H1 (cell line): ENCODE measurements at regions not wholly inside any gene's neighbourhood (a gene's known extent, or its start where the extent isn't known, plus 50 kb on each side); places are given as distances from the start of the nearest gene placed in this dataset.

ENCODE experiments used
- CTCF ChIA-PET: fragments of 300-600 bp; sonication (Branson Sonifier 250); formaldehyde crosslinking; loops from one replicate; lab custom pipeline; 2021; ENCODE audit not compliant: partially characterized antibody; lab: Charles Lee
- POLR2A ChIA-PET: fragments of 300-600 bp; sonication (Branson Sonifier 250); formaldehyde crosslinking; loops from one replicate; lab custom pipeline; 2021; ENCODE audit warnings: inconsistent platforms; ENCODE audit not compliant: partially characterized antibody; lab: Charles Lee
- DNase-seq, 2 experiments: peaks; one replicate each; pipeline versions ENCODE4 v3.0.0 to v3.0.0-alpha.2; 2010 to 2022; ENCODE audit warnings: low spot score in 2 of 2, low read depth in 1 of 2, mixed read lengths in 1 of 2
- FAIRE-seq: peaks from 2 replicates; lab custom pipeline; 2011; peaks lifted over from hg19 to GRCh38; lab: Jason Lieb, UNC
- H2AFZ ChIP-seq: 2 replicates; pipeline ENCODE4 v1.8.1; 2012; ENCODE audit warnings: low read length, inconsistent platforms
- H2AK5ac ChIP-seq: 2 replicates; pipeline ENCODE4 v1.6.1; 2013; ENCODE audit warnings: low read depth, low read length
- H2BK120ac ChIP-seq: replicated peaks from 2 replicates; pipeline ENCODE3; 2013; ENCODE audit warnings: low read depth, low read length, inconsistent platforms
- H2BK12ac ChIP-seq: 2 replicates; pipeline ENCODE4 v1.6.1; 2013; ENCODE audit warnings: low read depth, low read length
- H2BK15ac ChIP-seq: 2 replicates; pipeline ENCODE4 v1.6.1; 2013; ENCODE audit warnings: low read length
- H2BK20ac ChIP-seq: 2 replicates; pipeline ENCODE4 v1.6.1; 2013; ENCODE audit warnings: low read length
- H2BK5ac ChIP-seq: 2 replicates; pipeline ENCODE4 v1.6.1; 2013; ENCODE audit warnings: low read depth, low read length
- H3K14ac ChIP-seq: 2 replicates; pipeline ENCODE4 v1.6.1; 2013; ENCODE audit warnings: inconsistent platforms; ENCODE audit not compliant: insufficient read length
- H3K18ac ChIP-seq: 2 replicates; pipeline ENCODE4 v1.6.1; 2013; ENCODE audit warnings: low read length; ENCODE audit errors: extremely low read depth
- H3K23ac ChIP-seq: 2 replicates; pipeline ENCODE4 v1.6.1; 2013; ENCODE audit warnings: inconsistent platforms; ENCODE audit not compliant: insufficient read length
- H3K23me2 ChIP-seq: 2 replicates; pipeline ENCODE4 v1.6.1; 2013; ENCODE audit warnings: low read depth, low read length
- H3K27ac ChIP-seq: 2 replicates; pipeline ENCODE4 v1.6.1; 2011; ENCODE audit warnings: low read depth, low read length, inconsistent platforms
- H3K27me3 ChIP-seq, 4 experiments: replicated peaks in 1 of 4; 1 replicate in 1 of 4; 2 replicates in 3 of 4; pipeline versions ENCODE4 v1.6.1 to v1.8.1; 2011 to 2013; ENCODE audit warnings: low read length in 3 of 4, mild to moderate bottlenecking in 3 of 4, inconsistent platforms in 2 of 4, mixed read lengths in 2 of 4, moderate library complexity in 1 of 4; ENCODE audit not compliant: control insufficient read depth in 3 of 4, insufficient read depth in 3 of 4; ENCODE audit errors: extremely low read depth in 1 of 4
- H3K36me3 ChIP-seq, 4 experiments: 2 replicates each; pipeline versions ENCODE4 v1.6.1 to v1.8.1; 2011 to 2013; ENCODE audit warnings: mild to moderate bottlenecking in 4 of 4, low read length in 3 of 4, moderate library complexity in 2 of 4, control low read depth in 1 of 4, inconsistent platforms in 1 of 4; ENCODE audit not compliant: insufficient read depth in 4 of 4, control insufficient read depth in 2 of 4
- H3K4ac ChIP-seq: replicated peaks from 2 replicates; pipeline ENCODE3; 2013; ENCODE audit warnings: low read length, low read depth, mixed read lengths, inconsistent platforms; ENCODE audit not compliant: insufficient read length
- H3K4me1 ChIP-seq, 4 experiments: replicated peaks in 1 of 4; 1 replicate in 1 of 4; 2 replicates in 3 of 4; pipeline versions ENCODE4 v1.6.1 to v1.8.1; 2011 to 2013; ENCODE audit warnings: low read length in 3 of 4, inconsistent platforms in 2 of 4, mixed read lengths in 1 of 4; ENCODE audit not compliant: insufficient read depth in 4 of 4, control insufficient read depth in 3 of 4
- H3K4me2 ChIP-seq, 2 experiments: 2 replicates each; pipeline versions ENCODE4 v1.6.1 to v1.8.1; 2011 to 2013; ENCODE audit warnings: low read depth in 2 of 2, low read length in 2 of 2, control low read depth in 1 of 2, inconsistent platforms in 1 of 2, mild to moderate bottlenecking in 1 of 2; ENCODE audit not compliant: insufficient read depth in 1 of 2
- H3K4me3 ChIP-seq, 4 experiments: fragments of 200-600, 300-600 bp in 1 of 4; sonication (generic), shearing (Covaris generic), sonication (Bioruptor Twin) in 1 of 4; 2 replicates each; pipeline versions ENCODE4 v1.5.1 to v1.8.1; 2011 to 2016; ENCODE audit warnings: low read length in 4 of 4, low read depth in 3 of 4, control low read depth in 2 of 4, inconsistent platforms in 2 of 4, mild to moderate bottlenecking in 2 of 4, mixed read lengths in 1 of 4, moderate library complexity in 1 of 4; ENCODE audit not compliant: insufficient read depth in 2 of 4; ENCODE audit errors: extremely low read depth in 1 of 4
- H3K56ac ChIP-seq: replicated peaks from 2 replicates; pipeline ENCODE3; 2013; ENCODE audit warnings: low read depth, mild to moderate bottlenecking, mixed read lengths, low read length, inconsistent platforms; ENCODE audit not compliant: insufficient read length
- H3K79me1 ChIP-seq: 2 replicates; pipeline ENCODE4 v1.6.1; 2013; ENCODE audit warnings: low read depth, low read length, control low read depth
- H3K79me2 ChIP-seq, 2 experiments: 2 replicates each; pipeline versions ENCODE4 v1.6.1 to v1.8.1; 2012 to 2013; ENCODE audit warnings: low read length in 2 of 2, mild to moderate bottlenecking in 2 of 2, inconsistent platforms in 1 of 2; ENCODE audit not compliant: insufficient read depth in 2 of 2, control insufficient read depth in 1 of 2
- H3K9ac ChIP-seq, 4 experiments: replicated peaks in 1 of 4; 1 replicate in 1 of 4; 2 replicates in 3 of 4; pipeline versions ENCODE4 v1.6.1 to v1.8.1; 2011 to 2013; ENCODE audit warnings: low read depth in 3 of 4, low read length in 3 of 4, control low read depth in 2 of 4, mild to moderate bottlenecking in 2 of 4, moderate library complexity in 2 of 4, inconsistent platforms in 1 of 4; ENCODE audit errors: extremely low read depth in 1 of 4
- H3K9me3 ChIP-seq, 2 experiments: 2 replicates each; pipeline versions ENCODE4 v1.6.1 to v1.8.1; 2012 to 2013; ENCODE audit warnings: mild to moderate bottlenecking in 2 of 2, moderate library complexity in 2 of 2, control low read depth in 1 of 2, inconsistent platforms in 1 of 2, low read depth in 1 of 2, low read length in 1 of 2, mixed read lengths in 1 of 2; ENCODE audit not compliant: insufficient read depth in 2 of 2
- H4K20me1 ChIP-seq, 2 experiments: replicated peaks in 1 of 2; 2 replicates each; pipeline versions ENCODE3 to v1.8.1; 2011 to 2013; ENCODE audit warnings: inconsistent platforms in 2 of 2, low read length in 2 of 2, mild to moderate bottlenecking in 1 of 2; ENCODE audit not compliant: insufficient read depth in 2 of 2, control insufficient read depth in 1 of 2
- H4K5ac ChIP-seq: 2 replicates; pipeline ENCODE4 v1.6.1; 2013; ENCODE audit warnings: low read length, low read depth, mixed read lengths, inconsistent platforms; ENCODE audit not compliant: insufficient read length
- H4K8ac ChIP-seq: 2 replicates; pipeline ENCODE4 v1.8.0; 2013; ENCODE audit warnings: mild to moderate bottlenecking, moderate library complexity, low read length, inconsistent platforms; ENCODE audit not compliant: insufficient read depth; ENCODE audit errors: extremely low read depth
- H4K91ac ChIP-seq: replicated peaks from 2 replicates; pipeline ENCODE3; 2013; ENCODE audit warnings: low read length, mixed read lengths, inconsistent platforms; ENCODE audit not compliant: insufficient read length
- RAD21 ChIP-seq, 2 experiments: IDR thresholded peaks in 1 of 2; conservative IDR thresholded peaks in 1 of 2; 2 replicates each; pipeline ENCODE4 v1.6.1; 2011; ENCODE audit warnings: low read depth in 2 of 2, low read length in 2 of 2, improper control_type of control experiment in 1 of 2, inconsistent platforms in 1 of 2, mild to moderate bottlenecking in 1 of 2, moderate library complexity in 1 of 2
- SIRT6 ChIP-seq: IDR thresholded peaks from one replicate; pipeline ENCODE4 v1.7.1; 2012; ENCODE audit warnings: low read length, inconsistent platforms
- WGBS, 2 experiments: shearing (Covaris generic) in 1 of 2; methylation state at CpG; one replicate each; pipeline versions ENCODE4 v1.1.6 to v1.1.7; 2013 to 2015; ENCODE audit warnings: low lambda C conversion rate in 2 of 2, mixed read lengths in 2 of 2, inconsistent platforms in 1 of 2, low coverage in 1 of 2, missing lambda C conversion rate in 1 of 2; ENCODE audit not compliant: insufficient replicate concordance in 2 of 2, insufficient coverage in 1 of 2, insufficient read length in 1 of 2; ENCODE audit errors: extremely low coverage in 1 of 2, missing lambda C conversion rate in 1 of 2; 5-methylcytosine and 5-hydroxymethylcytosine counted together
- TF ChIP-seq, protein P1 (sequence below): IDR thresholded peaks from 2 replicates; pipeline ENCODE4 v1.6.1; 2012; ENCODE audit warnings: inconsistent platforms
- TF ChIP-seq, protein P2 (sequence below): IDR thresholded peaks from 2 replicates; pipeline ENCODE4 v1.6.1; 2011; ENCODE audit warnings: low read depth, mild to moderate bottlenecking, low read length; ENCODE audit not compliant: insufficient read depth
- TF ChIP-seq, protein P3 (sequence below), 3 experiments: IDR thresholded peaks; 1 replicate in 2 of 3; 2 replicates in 1 of 3; pipeline versions ENCODE4 v1.5.1 to v1.6.1; 2011; ENCODE audit warnings: low read length in 3 of 3, mild to moderate bottlenecking in 3 of 3, inconsistent platforms in 2 of 3, low read depth in 1 of 3, moderate library complexity in 1 of 3; ENCODE audit not compliant: insufficient read depth in 1 of 3; ENCODE audit errors: control extremely low read depth in 1 of 3

DNA sequence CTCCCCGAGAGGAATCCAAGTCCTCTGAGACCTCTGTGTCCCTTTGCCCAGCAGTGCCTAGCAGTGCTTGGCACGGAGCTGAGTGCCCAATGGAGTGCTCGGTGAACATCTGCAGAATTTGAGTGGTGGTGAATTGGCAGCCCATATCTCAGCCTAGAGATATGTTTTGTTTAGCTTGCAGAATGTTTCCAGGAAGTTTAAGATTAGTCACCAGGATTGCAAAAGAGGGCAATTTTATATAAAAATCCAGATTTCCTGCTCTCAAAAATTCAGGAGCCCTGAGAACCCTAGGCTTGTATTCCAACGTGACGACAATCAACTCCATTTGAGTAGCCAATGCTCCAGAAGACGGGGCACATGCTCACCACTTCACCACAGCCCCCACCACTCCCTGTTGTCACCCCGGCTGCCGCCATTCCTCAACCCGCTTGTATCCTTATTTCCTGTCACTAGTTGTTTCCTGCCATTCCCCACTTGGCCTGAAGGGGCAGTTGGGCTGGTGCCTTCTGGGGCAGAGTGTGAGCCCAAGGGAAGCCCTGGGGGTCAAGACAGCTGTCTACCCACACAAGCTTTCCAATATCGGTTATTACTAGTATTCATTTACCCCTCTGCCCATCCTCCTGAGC lies 116.9 kb downstream of the EFNB1 start:
- peak; percentile 75 for FAIRE-seq
- no peaks in the 10 kb centered on the region for H3K36me3 ChIP-seq

More for the DNA sequence above, 116.9 kb downstream of the EFNB1 start:
- Histone ChIP-seq H2BK12ac (no peak overlapping the region), H3K4me3 (no peak overlapping the region), H3K4me2 (no peak overlapping the region), H2BK20ac (no peak overlapping the region), H3K23ac (no peak overlapping the region), H3K79me2 (no peaks in the 10 kb centered on the region), H4K20me1 (no peaks in the 10 kb centered on the region), H4K5ac (no peak overlapping the region), H2BK120ac (no peak overlapping the region), H3K27me3 (no peaks in the 10 kb centered on the region), H4K91ac (no peak overlapping the region), H3K23me2 (no peaks in the 10 kb centered on the region; the same call in 1 of the 2 replicates), H4K8ac (no peak overlapping the region), H3K14ac (no peak overlapping the region), H2AFZ (no peak overlapping the region), H2BK15ac (no peak overlapping the region), H3K27ac (no peak overlapping the region), H3K79me1 (no peaks in the 10 kb centered on the region), H3K4me1 (0 out of 7 replicates have a peak, but pooled peaks cover 0 to 1% (median 0%) of the 10 kb centered on the region in 4 experiments), H3K56ac (no peak overlapping the region), H3K4ac (no peak overlapping the region), H2AK5ac (no peak overlapping the region), H2BK5ac (no peak overlapping the region), H3K9me3 (no peaks in the 10 kb centered on the region), H3K18ac (no peak overlapping the region), H3K9ac (no peak overlapping the region)
- POLR2A ChIA-PET: no interaction called here
- DNase-seq: peak in 1 of 2 experiments; percentile 53
- WGBS, 2 experiments: 76% methylated on average over 9 of the region's 10 CpGs; no CpG with 5 or more reads in 1 of the 2 experiments
- TF ChIP-seq, protein P1, sequence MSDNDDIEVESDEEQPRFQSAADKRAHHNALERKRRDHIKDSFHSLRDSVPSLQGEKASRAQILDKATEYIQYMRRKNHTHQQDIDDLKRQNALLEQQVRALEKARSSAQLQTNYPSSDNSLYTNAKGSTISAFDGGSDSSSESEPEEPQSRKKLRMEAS: 0 out of 2 replicates have a peak, but pooled peaks have one; percentile 13
- TF ChIP-seq, protein P2, sequence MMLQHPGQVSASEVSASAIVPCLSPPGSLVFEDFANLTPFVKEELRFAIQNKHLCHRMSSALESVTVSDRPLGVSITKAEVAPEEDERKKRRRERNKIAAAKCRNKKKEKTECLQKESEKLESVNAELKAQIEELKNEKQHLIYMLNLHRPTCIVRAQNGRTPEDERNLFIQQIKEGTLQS: no peak
- peak; percentile 29 to 56; a peak in 3 of 4 replicates for TF ChIP-seq RAD21 (IDR thresholded peaks at IDR 0.05 in 1 of 2, conservative IDR thresholded peaks at IDR 0.05 in 1 of 2; ENCODE audit: low read depth in 2 of 2, low read length in 2 of 2)
- TF ChIP-seq, protein P3, sequence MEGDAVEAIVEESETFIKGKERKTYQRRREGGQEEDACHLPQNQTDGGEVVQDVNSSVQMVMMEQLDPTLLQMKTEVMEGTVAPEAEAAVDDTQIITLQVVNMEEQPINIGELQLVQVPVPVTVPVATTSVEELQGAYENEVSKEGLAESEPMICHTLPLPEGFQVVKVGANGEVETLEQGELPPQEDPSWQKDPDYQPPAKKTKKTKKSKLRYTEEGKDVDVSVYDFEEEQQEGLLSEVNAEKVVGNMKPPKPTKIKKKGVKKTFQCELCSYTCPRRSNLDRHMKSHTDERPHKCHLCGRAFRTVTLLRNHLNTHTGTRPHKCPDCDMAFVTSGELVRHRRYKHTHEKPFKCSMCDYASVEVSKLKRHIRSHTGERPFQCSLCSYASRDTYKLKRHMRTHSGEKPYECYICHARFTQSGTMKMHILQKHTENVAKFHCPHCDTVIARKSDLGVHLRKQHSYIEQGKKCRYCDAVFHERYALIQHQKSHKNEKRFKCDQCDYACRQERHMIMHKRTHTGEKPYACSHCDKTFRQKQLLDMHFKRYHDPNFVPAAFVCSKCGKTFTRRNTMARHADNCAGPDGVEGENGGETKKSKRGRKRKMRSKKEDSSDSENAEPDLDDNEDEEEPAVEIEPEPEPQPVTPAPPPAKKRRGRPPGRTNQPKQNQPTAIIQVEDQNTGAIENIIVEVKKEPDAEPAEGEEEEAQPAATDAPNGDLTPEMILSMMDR (IDR thresholded peaks at IDR 0.05; ENCODE audit: control extremely low read depth in 1 of 3, insufficient read depth in 1 of 3, low read depth in 1 of 3, low read length in 3 of 3): peak; percentile 42 to 60 (median 54)
- no peak for TF ChIP-seq SIRT6
- CTCF ChIA-PET: interaction anchor here (0.7 to 5.0 kb wide), 23 partner anchors 9 to 258 kb away, joined by 3 to 40 read pairs (median 5); partner anchors contain the start of gene EFNB1
